PFSK-1 (cell line): ENCODE measurements at regions not wholly inside any gene's neighbourhood (a gene's known extent, or its start where the extent isn't known, plus 50 kb on each side); places are given as distances from the start of the nearest gene placed in this dataset.

Experiments used
- FOXP2 ChIP-seq: optimal IDR thresholded peaks from 2 replicates; pipeline ENCODE3; 2011; ENCODE audit warnings: borderline replicate concordance, control low read depth, inconsistent platforms; ENCODE audit not compliant: insufficient read depth; ENCODE audit errors: extremely low read length, extremely low read depth
- POLR2AphosphoS5 ChIP-seq: IDR thresholded peaks from 2 replicates; pipeline ENCODE4 v1.6.1; 2012; ENCODE audit warnings: low read depth, mild to moderate bottlenecking, control low read depth, low read length, moderate library complexity
- SIN3A ChIP-seq: IDR thresholded peaks from 2 replicates; pipeline ENCODE4 v1.6.1; 2012; ENCODE audit warnings: mild to moderate bottlenecking, low read length, moderate library complexity, borderline replicate concordance; ENCODE audit not compliant: insufficient read depth
- TAF1 ChIP-seq: IDR thresholded peaks from 2 replicates; pipeline ENCODE4 v1.6.1; 2012; ENCODE audit warnings: low read length, control low read depth, borderline replicate concordance; ENCODE audit not compliant: insufficient read depth
- TF ChIP-seq, protein P1 (sequence below), 2 experiments: IDR thresholded peaks; 2 replicates each; pipeline versions ENCODE4 v1.6.1 to v1.8.0; 2011 to 2012; ENCODE audit warnings: low read depth in 2 of 2, low read length in 2 of 2, control low read depth in 1 of 2, inconsistent platforms in 1 of 2, mild to moderate bottlenecking in 1 of 2, moderate library complexity in 1 of 2; ENCODE audit not compliant: insufficient read depth in 1 of 2

- TF ChIP-seq POLR2AphosphoS5 (no peak), TAF1 (no peak), SIN3A (no peak), FOXP2 (no peak)
- TF ChIP-seq, protein P1, sequence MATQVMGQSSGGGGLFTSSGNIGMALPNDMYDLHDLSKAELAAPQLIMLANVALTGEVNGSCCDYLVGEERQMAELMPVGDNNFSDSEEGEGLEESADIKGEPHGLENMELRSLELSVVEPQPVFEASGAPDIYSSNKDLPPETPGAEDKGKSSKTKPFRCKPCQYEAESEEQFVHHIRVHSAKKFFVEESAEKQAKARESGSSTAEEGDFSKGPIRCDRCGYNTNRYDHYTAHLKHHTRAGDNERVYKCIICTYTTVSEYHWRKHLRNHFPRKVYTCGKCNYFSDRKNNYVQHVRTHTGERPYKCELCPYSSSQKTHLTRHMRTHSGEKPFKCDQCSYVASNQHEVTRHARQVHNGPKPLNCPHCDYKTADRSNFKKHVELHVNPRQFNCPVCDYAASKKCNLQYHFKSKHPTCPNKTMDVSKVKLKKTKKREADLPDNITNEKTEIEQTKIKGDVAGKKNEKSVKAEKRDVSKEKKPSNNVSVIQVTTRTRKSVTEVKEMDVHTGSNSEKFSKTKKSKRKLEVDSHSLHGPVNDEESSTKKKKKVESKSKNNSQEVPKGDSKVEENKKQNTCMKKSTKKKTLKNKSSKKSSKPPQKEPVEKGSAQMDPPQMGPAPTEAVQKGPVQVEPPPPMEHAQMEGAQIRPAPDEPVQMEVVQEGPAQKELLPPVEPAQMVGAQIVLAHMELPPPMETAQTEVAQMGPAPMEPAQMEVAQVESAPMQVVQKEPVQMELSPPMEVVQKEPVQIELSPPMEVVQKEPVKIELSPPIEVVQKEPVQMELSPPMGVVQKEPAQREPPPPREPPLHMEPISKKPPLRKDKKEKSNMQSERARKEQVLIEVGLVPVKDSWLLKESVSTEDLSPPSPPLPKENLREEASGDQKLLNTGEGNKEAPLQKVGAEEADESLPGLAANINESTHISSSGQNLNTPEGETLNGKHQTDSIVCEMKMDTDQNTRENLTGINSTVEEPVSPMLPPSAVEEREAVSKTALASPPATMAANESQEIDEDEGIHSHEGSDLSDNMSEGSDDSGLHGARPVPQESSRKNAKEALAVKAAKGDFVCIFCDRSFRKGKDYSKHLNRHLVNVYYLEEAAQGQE (IDR thresholded peaks at IDR 0.05; ENCODE audit: insufficient read depth in 1 of 2, low read depth in 2 of 2, low read length in 2 of 2): no peak
Measured at GRCh38 chr20:54407459-54407858, 67.9 kb upstream of the DOK5 start.

- TF ChIP-seq, protein P1 (IDR thresholded peaks at IDR 0.05; ENCODE audit: insufficient read depth in 1 of 2, low read depth in 2 of 2, low read length in 2 of 2): no peak
- TF ChIP-seq SIN3A (no peak), TAF1 (no peak), POLR2AphosphoS5 (no peak), FOXP2 (no peak)
Measured at GRCh38 chr20:54415967-54416366, 59.4 kb upstream of the DOK5 start.

DNA sequence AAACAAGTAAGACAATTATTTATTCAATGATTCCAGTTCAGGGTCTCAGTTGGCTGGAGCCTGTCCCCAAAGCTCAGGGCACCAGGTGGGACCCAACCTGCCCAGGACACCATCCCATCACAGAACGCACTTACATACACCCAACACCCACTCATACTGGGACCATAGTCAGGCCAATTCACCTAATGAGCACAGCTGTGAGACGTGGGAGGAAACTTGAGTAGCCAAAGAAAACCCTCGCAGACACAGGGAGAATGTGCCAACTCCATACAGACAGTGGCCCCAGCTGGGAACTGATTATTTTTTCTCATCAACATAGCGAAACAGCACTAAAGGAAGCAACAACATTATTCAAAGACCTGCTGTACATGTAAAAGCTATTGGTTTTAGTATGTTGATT lies 58.6 kb upstream of the DOK5 start:
- TF ChIP-seq SIN3A: no peak
- TF ChIP-seq FOXP2: no peak
- TF ChIP-seq, protein P1 (IDR thresholded peaks at IDR 0.05; ENCODE audit: insufficient read depth in 1 of 2, low read depth in 2 of 2, low read length in 2 of 2): no peak
- no peak for TF ChIP-seq POLR2AphosphoS5
- no peak for TF ChIP-seq TAF1

DNA sequence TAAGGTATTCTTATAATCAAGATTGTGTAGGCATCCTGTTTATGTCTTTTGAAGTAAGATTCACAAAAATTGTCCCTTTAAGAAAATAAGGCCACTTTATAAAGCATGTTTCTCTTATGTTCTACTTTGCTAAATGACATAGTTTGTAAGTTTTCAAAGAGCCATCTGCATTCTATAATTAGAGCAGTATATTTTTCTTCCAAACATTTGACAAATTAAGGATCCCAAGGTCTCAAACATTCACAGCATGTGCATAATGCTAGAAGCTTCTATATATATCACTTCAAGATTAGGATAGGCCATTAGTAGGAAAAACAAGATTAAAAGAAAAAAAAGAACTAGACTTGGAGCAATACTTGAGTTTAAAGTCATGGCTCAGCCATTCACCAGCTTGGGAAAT lies 55.9 kb upstream of the DOK5 start:
- TF ChIP-seq, protein P1 (IDR thresholded peaks at IDR 0.05; ENCODE audit: insufficient read depth in 1 of 2, low read depth in 2 of 2, low read length in 2 of 2): no peak
- TF ChIP-seq FOXP2 (no peak), POLR2AphosphoS5 (no peak), TAF1 (no peak), SIN3A (no peak)
